Vagina (tissue), 2 donors: ENCODE measurements at regions not wholly inside any gene's neighbourhood (a gene's known extent, or its start where the extent isn't known, plus 50 kb on each side); places are given as distances from the start of the nearest gene placed in this dataset.

Experiments
- DNase-seq, 2 donors: peaks; one replicate each; pipeline ENCODE4 v3.0.0-alpha.2; 2017; ENCODE audit errors: extremely low spot score in 2 of 2
- H3K27ac ChIP-seq: fragments of 200-600 bp; sonication (generic); one replicate; pipeline ENCODE4 v1.5.1; 2019
- H3K27me3 ChIP-seq: fragments of 200-600 bp; sonication (generic); one replicate; pipeline ENCODE4 v1.5.1; 2019
- H3K36me3 ChIP-seq, 2 donors: fragments of 200-600 bp; sonication (generic); one replicate each; pipeline ENCODE4 v1.5.1; 2017 to 2019
- H3K4me1 ChIP-seq: fragments of 200-600 bp; sonication (generic); one replicate; pipeline ENCODE4 v1.5.1; 2019
- H3K4me3 ChIP-seq, 2 donors: fragments of 200-600 bp; sonication (generic); 1 replicate in 1 of 2; 2 replicates in 1 of 2; pipeline ENCODE4 v1.5.1; 2016 to 2019
- H3K9me3 ChIP-seq: fragments of 200-600 bp; sonication (generic); one replicate; pipeline ENCODE4 v1.5.1; 2019
- CTCF ChIP-seq, 3 experiments: fragments of 450-650 bp in 2 of 3; fragments of 200-600 bp in 1 of 3; sonication (generic) in 1 of 3; IDR thresholded peaks; one replicate each; pipeline ENCODE4 v1.5.1; 2017 to 2019; ENCODE audit warnings: antibody characterized with exemption in 3 of 3, mild to moderate bottlenecking in 2 of 3, moderate library complexity in 2 of 3
- POLR2A ChIP-seq, 2 donors: fragments of 450-650 bp; IDR thresholded peaks; one replicate each; pipeline ENCODE4 v1.6.1; 2017; ENCODE audit warnings: antibody characterized with exemption in 2 of 2, mild to moderate bottlenecking in 2 of 2, moderate library complexity in 2 of 2
- POLR2AphosphoS5 ChIP-seq, 2 donors: sonication (generic); formaldehyde crosslinking; IDR thresholded peaks; one replicate each; pipeline ENCODE4 v1.9.0; 2017; ENCODE audit warnings: antibody characterized with exemption in 2 of 2, mild to moderate bottlenecking in 2 of 2, low read depth in 1 of 2; ENCODE audit not compliant: insufficient read depth in 1 of 2
- intact Hi-C: fragments of 100-400 bp; cut with DNase I; formaldehyde crosslinking; loops from one replicate; pipeline ENCODE4 v1.15.1; 2023

GRCh38 chr6:95784869-95785268, 207.5 kb downstream of the MANEA start:
- Histone ChIP-seq H3K9me3 (no peaks in the 10 kb centered on the region), H3K36me3 (no peaks in the 10 kb centered on the region), H3K27me3 (no peaks in the 10 kb centered on the region), H3K4me3 (no peak overlapping the region), H3K27ac (no peak overlapping the region), H3K4me1 (no peaks in the 10 kb centered on the region)
- DNase-seq: no peak
- TF ChIP-seq CTCF (IDR thresholded peaks at IDR 0.05) (no peak), POLR2A (IDR thresholded peaks at IDR 0.05) (no peak), POLR2AphosphoS5 (IDR thresholded peaks at IDR 0.05; ENCODE audit: insufficient read depth in 1 of 2, low read depth in 1 of 2) (no peak)
- intact Hi-C loops: no loop called here

GRCh38 chr6:95785785-95786184, 208.4 kb downstream of the MANEA start:
- Histone ChIP-seq H3K4me1 (no peaks in the 10 kb centered on the region), H3K36me3 (no peaks in the 10 kb centered on the region), H3K27me3 (no peaks in the 10 kb centered on the region), H3K27ac (no peak overlapping the region), H3K9me3 (no peaks in the 10 kb centered on the region), H3K4me3 (no peak overlapping the region)
- no peak for DNase-seq
- TF ChIP-seq POLR2A (IDR thresholded peaks at IDR 0.05) (no peak), POLR2AphosphoS5 (IDR thresholded peaks at IDR 0.05; ENCODE audit: insufficient read depth in 1 of 2, low read depth in 1 of 2) (no peak), CTCF (IDR thresholded peaks at IDR 0.05) (no peak)
- intact Hi-C loops: no loop called here

GRCh38 chr6:95786802-95787201, 209.5 kb downstream of the MANEA start:
- intact Hi-C loops: no loop called here

GRCh38 chr6:95790787-95791186, 213.5 kb downstream of the MANEA start:
- no peaks in the 10 kb centered on the region for H3K27me3 ChIP-seq
- TF ChIP-seq POLR2AphosphoS5 (IDR thresholded peaks at IDR 0.05; ENCODE audit: insufficient read depth in 1 of 2, low read depth in 1 of 2) (no peak), POLR2A (IDR thresholded peaks at IDR 0.05) (no peak), CTCF (IDR thresholded peaks at IDR 0.05) (no peak)
- no peaks in the 10 kb centered on the region for H3K4me1 ChIP-seq
- no peak for DNase-seq
- no peak overlapping the region for H3K27ac ChIP-seq
- H3K9me3 ChIP-seq: no peaks in the 10 kb centered on the region
- no peaks in the 10 kb centered on the region for H3K36me3 ChIP-seq
- intact Hi-C loops: no loop called here
- H3K4me3 ChIP-seq: no peak overlapping the region

More at GRCh38 chr6:95786802-95787201, 209.5 kb downstream of the MANEA start:
- Histone ChIP-seq H3K36me3 (no peaks in the 10 kb centered on the region), H3K4me1 (no peaks in the 10 kb centered on the region), H3K4me3 (no peak overlapping the region), H3K27ac (no peak overlapping the region), H3K27me3 (no peaks in the 10 kb centered on the region), H3K9me3 (no peaks in the 10 kb centered on the region)
- DNase-seq: no peak
- TF ChIP-seq POLR2AphosphoS5 (IDR thresholded peaks at IDR 0.05; ENCODE audit: insufficient read depth in 1 of 2, low read depth in 1 of 2) (no peak), CTCF (IDR thresholded peaks at IDR 0.05) (no peak), POLR2A (IDR thresholded peaks at IDR 0.05) (no peak)

- Histone ChIP-seq H3K27ac (no peak overlapping the region), H3K36me3 (no peaks in the 10 kb centered on the region), H3K9me3 (no peaks in the 10 kb centered on the region), H3K27me3 (no peaks in the 10 kb centered on the region), H3K4me1 (no peaks in the 10 kb centered on the region), H3K4me3 (no peak overlapping the region)
- TF ChIP-seq POLR2AphosphoS5 (IDR thresholded peaks at IDR 0.05; ENCODE audit: insufficient read depth in 1 of 2, low read depth in 1 of 2): no peak
- no peak for DNase-seq
- intact Hi-C loops: no loop called here
Measured at GRCh38 chr6:95794749-95795148, 217.4 kb downstream of the MANEA start.

GRCh38 chr6:95795927-95796326, 218.6 kb downstream of the MANEA start:
- no peak for DNase-seq
- no peaks in the 10 kb centered on the region for H3K36me3 ChIP-seq
- no peaks in the 10 kb centered on the region for H3K27me3 ChIP-seq
- intact Hi-C loops: no loop called here
- no peaks in the 10 kb centered on the region for H3K4me1 ChIP-seq
- no peaks in the 10 kb centered on the region for H3K9me3 ChIP-seq
- TF ChIP-seq POLR2A (IDR thresholded peaks at IDR 0.05) (no peak), POLR2AphosphoS5 (IDR thresholded peaks at IDR 0.05; ENCODE audit: insufficient read depth in 1 of 2, low read depth in 1 of 2) (no peak), CTCF (IDR thresholded peaks at IDR 0.05) (no peak)
- H3K4me3 ChIP-seq: no peak overlapping the region
- H3K27ac ChIP-seq: no peak overlapping the region
